ENCODE measurements at regions not wholly inside any gene's neighbourhood (a gene's known extent, or its start where the extent isn't known, plus 50 kb on each side); places are given as distances from the start of the nearest gene placed in this dataset.
A peak's percentile ranks its signal among the peaks of the same experiment; 100 is the strongest.

DNA sequence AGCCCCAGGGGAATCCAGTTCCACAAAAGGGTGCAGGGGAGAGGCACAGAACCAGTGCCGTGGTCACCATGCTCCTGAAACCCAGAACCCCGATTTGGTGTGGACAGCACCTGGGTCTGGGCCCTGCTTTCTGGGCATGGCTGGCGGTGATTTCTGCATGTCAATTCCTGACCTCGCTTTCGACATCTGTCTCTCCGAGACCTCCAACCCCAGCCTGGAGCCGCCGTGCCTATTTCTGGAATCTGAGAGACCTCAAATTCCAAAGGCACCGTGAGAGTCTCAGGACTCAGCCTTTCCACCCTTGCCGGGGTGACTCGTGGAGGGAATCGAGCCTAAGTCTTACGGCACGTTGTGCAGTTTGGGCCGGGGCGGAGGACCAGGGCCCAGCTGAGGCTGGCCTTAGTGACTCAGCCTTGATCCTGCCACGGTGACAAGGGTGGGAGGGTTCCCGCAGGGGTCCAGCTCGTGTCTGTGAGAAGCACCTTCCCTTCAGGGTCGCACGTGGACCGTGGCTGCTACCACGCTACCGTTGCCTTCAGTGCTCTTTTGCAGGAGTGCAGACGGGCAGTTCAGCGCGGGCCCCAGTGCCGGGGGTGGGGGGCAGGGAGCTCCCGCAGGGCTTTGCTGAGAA, 133.7 kb downstream of the PXDC1 start:
- Histone ChIP-seq H3K4me1 (ENCODE audit: low read depth) (peaks cover 9% of the 10 kb centered on the region), H3K27ac (peak overlapping the region; percentile 23), H3K27me3 (no peaks in the 10 kb centered on the region), H3K4me3 (no peak overlapping the region), H3K9me3 (ENCODE audit: low read depth) (no peaks in the 10 kb centered on the region), H3K36me3 (no peaks in the 10 kb centered on the region)
- no peak for TF ChIP-seq CTCF (IDR thresholded peaks at IDR 0.05; ENCODE audit: low read depth, low read length)
- peak in 1 of 2 donors; percentile 42 for DNase-seq (ENCODE audit: low read depth in 1 of 2, low spot score in 1 of 2)

DNA sequence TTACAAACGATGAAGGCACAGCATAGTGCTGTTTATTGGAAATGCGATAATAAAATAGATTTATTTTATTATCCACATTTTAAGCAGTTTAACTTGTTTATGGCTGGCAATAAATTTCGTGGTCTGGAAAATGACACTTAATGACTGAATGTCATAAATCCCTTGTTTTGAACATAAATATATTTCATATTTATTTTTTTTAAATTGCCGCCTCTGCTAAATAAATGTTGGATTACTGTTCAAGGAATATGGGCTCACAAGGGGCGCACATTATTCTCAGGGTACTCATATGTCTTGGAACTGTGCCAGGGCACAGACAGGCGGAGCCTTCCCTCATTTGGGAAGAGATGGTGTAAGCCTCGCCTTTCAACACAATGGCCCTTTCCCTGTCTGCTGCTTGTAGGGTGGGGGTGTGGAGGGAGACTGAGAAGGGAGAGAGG, 134.3 kb downstream of the PXDC1 start:
- Histone ChIP-seq H3K4me3 (no peak overlapping the region), H3K27me3 (no peaks in the 10 kb centered on the region), H3K9me3 (ENCODE audit: low read depth) (no peaks in the 10 kb centered on the region), H3K27ac (peak overlapping the region; percentile 23), H3K4me1 (ENCODE audit: low read depth) (peaks cover 9% of the 10 kb centered on the region), H3K36me3 (no peaks in the 10 kb centered on the region)
- no peak for TF ChIP-seq CTCF (IDR thresholded peaks at IDR 0.05; ENCODE audit: low read depth, low read length)
- DNase-seq (ENCODE audit: low read depth in 1 of 2, low spot score in 1 of 2), result no peak

- DNase-seq (ENCODE audit: low read depth in 1 of 2, low spot score in 1 of 2), result no peak
- Histone ChIP-seq H3K4me1 (ENCODE audit: low read depth) (peaks cover 9% of the 10 kb centered on the region), H3K4me3 (no peak overlapping the region), H3K36me3 (no peaks in the 10 kb centered on the region), H3K27ac (no peak overlapping the region), H3K27me3 (no peaks in the 10 kb centered on the region), H3K9me3 (ENCODE audit: low read depth) (no peaks in the 10 kb centered on the region)
- TF ChIP-seq CTCF (IDR thresholded peaks at IDR 0.05; ENCODE audit: low read depth, low read length), result no peak
Measured at GRCh38 chr6:3616565-3617176, 134.8 kb downstream of the PXDC1 start.

DNA sequence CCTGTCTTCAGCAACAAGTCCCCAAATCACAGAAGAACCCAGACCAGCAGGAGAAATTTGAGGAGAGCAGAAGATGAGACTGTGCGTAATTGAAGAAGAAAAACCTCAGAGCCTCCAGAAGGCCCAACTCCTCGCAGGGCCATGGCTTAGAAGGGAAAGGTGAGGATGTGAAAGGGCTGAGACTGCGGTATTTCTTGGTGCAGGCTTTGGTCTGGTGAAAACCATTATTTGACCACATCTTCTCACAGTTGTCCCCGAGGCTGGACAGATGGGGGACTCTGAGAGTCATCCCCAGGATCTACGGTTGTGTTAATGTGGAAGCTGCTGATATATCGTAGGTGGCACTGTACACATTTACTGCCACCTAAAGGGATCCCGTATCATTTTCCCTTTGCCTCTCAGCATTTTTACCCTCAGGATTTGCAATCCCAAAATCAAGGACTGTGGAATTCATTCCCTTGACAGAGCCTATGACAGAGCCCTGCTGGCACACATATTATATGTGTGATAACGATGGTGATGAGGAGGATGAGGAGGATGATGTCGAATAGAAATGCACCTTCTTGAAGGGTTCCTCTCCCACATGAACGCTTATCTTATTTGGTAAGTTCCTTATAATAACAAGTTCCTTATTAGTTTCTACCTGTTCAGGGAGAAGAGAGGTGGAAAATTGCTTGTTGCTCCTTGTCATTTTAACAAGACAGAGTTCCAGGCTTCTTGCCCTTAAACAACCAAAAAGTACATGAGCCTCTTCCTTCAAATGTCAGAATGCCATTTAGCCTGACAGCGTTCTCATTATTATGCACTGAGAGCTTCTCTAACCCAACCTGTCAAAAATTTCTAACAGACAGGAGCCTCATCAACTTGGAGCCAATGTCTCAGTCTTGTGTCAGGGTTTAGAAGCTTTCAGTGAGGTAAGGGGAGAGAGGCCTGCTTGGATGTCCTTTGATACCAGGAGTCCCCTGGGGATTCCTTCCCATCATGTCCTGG, 135.8 kb downstream of the PXDC1 start:
- no peak for DNase-seq (ENCODE audit: low read depth in 1 of 2, low spot score in 1 of 2)

More for the DNA sequence above, 135.8 kb downstream of the PXDC1 start:
- H3K4me3 ChIP-seq, result no peak overlapping the region
- H3K27ac ChIP-seq, result no peak overlapping the region
- H3K9me3 ChIP-seq (ENCODE audit: low read depth), result no peaks in the 10 kb centered on the region
- no peaks in the 10 kb centered on the region for H3K36me3 ChIP-seq
- H3K27me3 ChIP-seq, result no peaks in the 10 kb centered on the region
- TF ChIP-seq CTCF (IDR thresholded peaks at IDR 0.05; ENCODE audit: low read depth, low read length), result no peak
- H3K4me1 ChIP-seq (ENCODE audit: low read depth), result peaks cover 9% of the 10 kb centered on the region
